A673 (cell line): ENCODE measurements at regions not wholly inside any gene's neighbourhood (a gene's known extent, or its start where the extent isn't known, plus 50 kb on each side); places are given as distances from the start of the nearest gene placed in this dataset.

Experiments used
- EZH2 ChIP-seq: fragments of 200-600 bp; sonication (generic); IDR thresholded peaks from 2 replicates; pipeline ENCODE4 v1.6.1; 2017; ENCODE audit warnings: borderline replicate concordance, low read depth, mild to moderate bottlenecking, mixed read lengths, antibody characterized with exemption, low read length; ENCODE audit not compliant: poor library complexity, severe bottlenecking
- TF ChIP-seq, protein P1 (sequence below): fragments of 300-800, 200-600 bp; sonication (generic); conservative IDR thresholded peaks from 2 replicates; pipeline ENCODE4 v1.5.1; 2017; ENCODE audit warnings: low read depth, mild to moderate bottlenecking, antibody characterized with exemption, low read length, moderate library complexity, mixed read lengths

DNA sequence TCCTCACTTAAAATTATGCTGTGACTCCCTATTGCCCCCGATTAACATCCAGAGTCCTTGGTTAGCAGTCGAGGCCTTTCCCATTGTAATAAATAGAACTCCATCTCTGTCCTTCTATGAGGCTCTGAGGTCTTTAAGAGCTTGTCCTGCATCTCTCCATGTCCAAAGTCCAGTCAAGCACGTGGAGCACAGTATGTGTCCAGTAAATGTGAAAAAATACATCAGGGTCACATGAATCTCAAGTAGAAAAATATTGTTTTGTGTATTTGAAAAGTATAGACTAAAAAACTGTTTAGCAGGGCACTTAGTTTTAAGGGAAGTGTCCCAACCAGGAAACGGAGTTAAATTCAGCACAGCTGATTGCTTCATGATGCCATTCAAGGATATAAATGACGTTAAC is 298.8 kb upstream of the TENM4 start:
- TF ChIP-seq, protein P1, sequence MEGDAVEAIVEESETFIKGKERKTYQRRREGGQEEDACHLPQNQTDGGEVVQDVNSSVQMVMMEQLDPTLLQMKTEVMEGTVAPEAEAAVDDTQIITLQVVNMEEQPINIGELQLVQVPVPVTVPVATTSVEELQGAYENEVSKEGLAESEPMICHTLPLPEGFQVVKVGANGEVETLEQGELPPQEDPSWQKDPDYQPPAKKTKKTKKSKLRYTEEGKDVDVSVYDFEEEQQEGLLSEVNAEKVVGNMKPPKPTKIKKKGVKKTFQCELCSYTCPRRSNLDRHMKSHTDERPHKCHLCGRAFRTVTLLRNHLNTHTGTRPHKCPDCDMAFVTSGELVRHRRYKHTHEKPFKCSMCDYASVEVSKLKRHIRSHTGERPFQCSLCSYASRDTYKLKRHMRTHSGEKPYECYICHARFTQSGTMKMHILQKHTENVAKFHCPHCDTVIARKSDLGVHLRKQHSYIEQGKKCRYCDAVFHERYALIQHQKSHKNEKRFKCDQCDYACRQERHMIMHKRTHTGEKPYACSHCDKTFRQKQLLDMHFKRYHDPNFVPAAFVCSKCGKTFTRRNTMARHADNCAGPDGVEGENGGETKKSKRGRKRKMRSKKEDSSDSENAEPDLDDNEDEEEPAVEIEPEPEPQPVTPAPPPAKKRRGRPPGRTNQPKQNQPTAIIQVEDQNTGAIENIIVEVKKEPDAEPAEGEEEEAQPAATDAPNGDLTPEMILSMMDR, result no peak
- TF ChIP-seq EZH2, result no peak
